HCT116 (cell line): ENCODE measurements at regions not wholly inside any gene's neighbourhood (a gene's known extent, or its start where the extent isn't known, plus 50 kb on each side); places are given as distances from the start of the nearest gene placed in this dataset.

Source experiments
- ATAC-seq: fragments of 200-7000 bp; cut with Tn5 transposase; 2 replicates; pipeline ENCODE4 v1.9.1; 2020; ENCODE audit warnings: mild to moderate bottlenecking, moderate library complexity
- BruUV-seq: library from RNA; stranded (reverse); fragments of 400-500 nt; replicated peaks from 2 replicates; lab custom pipeline; 2021; lab: Mats Ljungman, UMichigan
- CTCF ChIA-PET: fragments of 300-600 bp; sonication (Branson Sonifier 250); formaldehyde crosslinking; loops from one replicate; lab custom pipeline; 2021; ENCODE audit warnings: antibody characterized with exemption; lab: Charles Lee
- POLR2A ChIA-PET: fragments of 300-600, 350-600 bp; sonication (Branson Sonifier 250); formaldehyde crosslinking; loops from one replicate; lab custom pipeline; 2021; ENCODE audit warnings: antibody characterized with exemption; lab: Charles Lee
- RAD21 ChIA-PET, 2 experiments: fragments of 300-600 bp; sonication (Branson Sonifier 250); formaldehyde crosslinking; loops; one replicate each; lab custom pipeline; 2023; ENCODE audit warnings: low total read pairs in 2 of 2; ENCODE audit not compliant: uncharacterized antibody in 2 of 2, unreplicated experiment in 2 of 2, low non-redundant PET in 1 of 2; lab: Charles Lee
- DNase-seq: peaks from one replicate; pipeline ENCODE4 v3.0.0-alpha.2; 2010; ENCODE audit warnings: low read depth, low spot score
- H2AFZ ChIP-seq: fragments of 200-600 bp; shearing (Covaris generic), sonication (generic); 2 replicates; pipeline ENCODE4 v1.6.1; 2017; ENCODE audit warnings: low read depth, mixed run types, mixed read lengths, antibody characterized with exemption, low read length; ENCODE audit not compliant: poor library complexity, severe bottlenecking
- H3K27ac ChIP-seq: 2 replicates; pipeline ENCODE4 v1.5.1; 2012; ENCODE audit warnings: low read depth, low read length
- H3K27me3 ChIP-seq: fragments of 200-600 bp; sonication (generic); 2 replicates; pipeline ENCODE4 v1.6.1; 2016; ENCODE audit warnings: mixed run types, low read length, mixed read lengths; ENCODE audit not compliant: insufficient read depth
- H3K36me3 ChIP-seq, 2 experiments: fragments of 200-500 bp in 1 of 2; fragments of 200-600 bp in 1 of 2; sonication (Bioruptor generic) in 1 of 2; sonication (generic) in 1 of 2; 2 replicates each; pipeline versions ENCODE4 v1.5.1 to v1.6.1; 2014 to 2016; ENCODE audit warnings: low read length in 2 of 2, inconsistent platforms in 1 of 2, mixed read lengths in 1 of 2, mixed run types in 1 of 2; ENCODE audit not compliant: insufficient read depth in 2 of 2, control insufficient read depth in 1 of 2
- H3K4me1 ChIP-seq, 2 experiments: fragments of 200-600 bp in 1 of 2; sonication (generic) in 1 of 2; 2 replicates each; pipeline versions ENCODE4 v1.5.1 to v1.6.1; 2012 to 2017; ENCODE audit warnings: low read length in 2 of 2, inconsistent platforms in 1 of 2, mild to moderate bottlenecking in 1 of 2, mixed read lengths in 1 of 2, mixed run types in 1 of 2, moderate library complexity in 1 of 2; ENCODE audit not compliant: insufficient read depth in 2 of 2, control insufficient read depth in 1 of 2
- H3K4me2 ChIP-seq: fragments of 200-600 bp; sonication (generic); 2 replicates; pipeline ENCODE4 v1.6.1; 2017; ENCODE audit warnings: mixed run types, low read length, mixed read lengths
- H3K4me3 ChIP-seq, 2 experiments: fragments of 200-600 bp in 1 of 2; sonication (generic) in 1 of 2; replicated peaks in 1 of 2; 2 replicates each; pipeline ENCODE4 v1.5.1; 2011 to 2016; ENCODE audit warnings: low read length in 2 of 2, control low read depth in 1 of 2, low read depth in 1 of 2, mild to moderate bottlenecking in 1 of 2, mixed read lengths in 1 of 2, mixed run types in 1 of 2
- H3K79me2 ChIP-seq: fragments of 200-600 bp; sonication (generic); 2 replicates; pipeline ENCODE4 v1.6.1; 2017; ENCODE audit warnings: mild to moderate bottlenecking, mixed run types, low read length, moderate library complexity, mixed read lengths; ENCODE audit not compliant: insufficient read depth
- H3K9ac ChIP-seq: fragments of 200-600 bp; sonication (generic); 2 replicates; pipeline ENCODE4 v1.6.1; 2016; ENCODE audit warnings: low read length, mixed read lengths
- H3K9me2 ChIP-seq: fragments of 200-600 bp; sonication (generic), shearing (Covaris generic); 2 replicates; pipeline ENCODE4 v1.6.1; 2017; ENCODE audit warnings: mixed run types, mild to moderate bottlenecking, moderate library complexity; ENCODE audit not compliant: insufficient read depth
- H3K9me3 ChIP-seq, 2 experiments: fragments of 200-500 bp in 1 of 2; fragments of 200-600 bp in 1 of 2; sonication (Bioruptor generic) in 1 of 2; sonication (generic) in 1 of 2; 2 replicates each; pipeline ENCODE4 v1.6.1; 2014 to 2017; ENCODE audit warnings: low read length in 2 of 2, mixed read lengths in 2 of 2, inconsistent platforms in 1 of 2, low read depth in 1 of 2, mild to moderate bottlenecking in 1 of 2, mixed run types in 1 of 2, moderate library complexity in 1 of 2; ENCODE audit not compliant: control insufficient read depth in 1 of 2, insufficient read depth in 1 of 2
- H4K20me1 ChIP-seq: fragments of 200-600 bp; sonication (generic), shearing (Covaris generic); 2 replicates; pipeline ENCODE4 v1.6.1; 2017; ENCODE audit warnings: mixed run types, mild to moderate bottlenecking, moderate library complexity; ENCODE audit not compliant: insufficient read depth
- ATF3 ChIP-seq: IDR thresholded peaks from 2 replicates; pipeline ENCODE4 v1.6.1; 2012
- CBX3 ChIP-seq: IDR thresholded peaks from 2 replicates; pipeline ENCODE4 v1.6.1; 2012; ENCODE audit warnings: low read depth
- CEBPB ChIP-seq: IDR thresholded peaks from 2 replicates; pipeline ENCODE4 v1.6.1; 2012; ENCODE audit warnings: low read depth
- CTCF ChIP-seq, 3 experiments: fragments of 200-600 bp in 1 of 3; sonication (generic) in 1 of 3; IDR thresholded peaks in 2 of 3; conservative IDR thresholded peaks in 1 of 3; 2 replicates each; pipeline ENCODE4 v1.5.1; 2012 to 2017; ENCODE audit warnings: low read depth in 2 of 3, low read length in 2 of 3, antibody characterized with exemption in 1 of 3, borderline replicate concordance in 1 of 3, control low read depth in 1 of 3, mild to moderate bottlenecking in 1 of 3, mixed read lengths in 1 of 3, mixed run types in 1 of 3, moderate library complexity in 1 of 3; ENCODE audit not compliant: insufficient read depth in 1 of 3
- ELF1 ChIP-seq: IDR thresholded peaks from 2 replicates; pipeline ENCODE4 v1.6.1; 2012; ENCODE audit warnings: low read depth, borderline replicate concordance
- EZH2phosphoT487 ChIP-seq: fragments of 200-600 bp; IDR thresholded peaks from 2 replicates; pipeline ENCODE4 v1.6.1; 2018; ENCODE audit warnings: antibody characterized with exemption, borderline replicate concordance
- FOSL1 ChIP-seq: IDR thresholded peaks from 2 replicates; pipeline ENCODE4 v1.6.1; 2012; ENCODE audit warnings: low read depth
- MAX ChIP-seq: IDR thresholded peaks from 2 replicates; pipeline ENCODE4 v1.6.1; 2012
- POLR2A ChIP-seq: IDR thresholded peaks from 2 replicates; pipeline ENCODE4 v1.7.0; 2011; ENCODE audit warnings: borderline replicate concordance; ENCODE audit not compliant: insufficient read depth, insufficient read length; ENCODE audit errors: extremely low read depth
- RAD21 ChIP-seq: IDR thresholded peaks from 2 replicates; pipeline ENCODE4 v1.6.1; 2012; ENCODE audit warnings: low read depth, mild to moderate bottlenecking
- REST ChIP-seq: IDR thresholded peaks from 2 replicates; pipeline ENCODE4 v1.6.1; 2012; ENCODE audit warnings: low read depth
- SRF ChIP-seq: IDR thresholded peaks from 2 replicates; pipeline ENCODE4 v1.6.1; 2012; ENCODE audit warnings: low read depth
- YY1 ChIP-seq: IDR thresholded peaks from 2 replicates; pipeline ENCODE4 v1.6.1; 2011; ENCODE audit warnings: low read length, low read depth, moderate library complexity, mild to moderate bottlenecking; ENCODE audit not compliant: insufficient replicate concordance; ENCODE audit errors: extremely low read depth
- ZBTB33 ChIP-seq: IDR thresholded peaks from 2 replicates; pipeline ENCODE4 v1.6.1; 2011; ENCODE audit warnings: mild to moderate bottlenecking, low read length, moderate library complexity; ENCODE audit not compliant: insufficient replicate concordance; ENCODE audit errors: extremely low read depth
- ZFX ChIP-seq: fragments of 450-650 bp; IDR thresholded peaks from 2 replicates; pipeline ENCODE4 v1.6.1; 2017
- ZNF274 ChIP-seq: fragments of 200-500 bp; sonication (Bioruptor generic); IDR thresholded peaks from 2 replicates; pipeline ENCODE4 v1.6.1; 2014; ENCODE audit warnings: mild to moderate bottlenecking, low read depth, low read length, inconsistent platforms
- intact Hi-C: fragments of 100-400 bp; cut with micrococcal nuclease; formaldehyde crosslinking; loops from 2 replicates; pipeline ENCODE4 v1.10.0; 2022

- ChIA-PET CTCF (interaction anchor here (1.1 kb wide), 1 partner anchor 12 kb away, joined by 4 read pairs; no protein-coding TSS in a partner anchor), POLR2A (no interaction called here)
- H3K9me2 ChIP-seq = no peaks in the 10 kb centered on the region
- H3K9me3 ChIP-seq = no peaks in the 10 kb centered on the region
- DNase-seq (no peak), ATAC-seq (no peak)
- no peak for TF ChIP-seq CBX3
- TF ChIP-seq POLR2A = no peak
- no peak for TF ChIP-seq FOSL1
- TF ChIP-seq ATF3 = no peak
- TF ChIP-seq ELF1 = no peak
- no peak for TF ChIP-seq SRF
- no peak for TF ChIP-seq RAD21
- no peak for TF ChIP-seq ZFX
- TF ChIP-seq YY1 = no peak
- no peak for TF ChIP-seq ZBTB33
- TF ChIP-seq CEBPB = no peak
- no peak for TF ChIP-seq CTCF (IDR thresholded peaks at IDR 0.05 in 2 of 3, conservative IDR thresholded peaks at IDR 0.05 in 1 of 3; ENCODE audit: borderline replicate concordance in 1 of 3, insufficient read depth in 1 of 3, low read depth in 2 of 3, low read length in 2 of 3)
- TF ChIP-seq EZH2phosphoT487 = no peak
- TF ChIP-seq MAX = no peak
- no peak for TF ChIP-seq ZNF274
- no peak for TF ChIP-seq REST
- TF ChIP-seq, all 23 proteins: peak for 0
- Histone ChIP-seq H3K4me2 (no peak overlapping the region), H3K36me3 (no peaks in the 10 kb centered on the region), H3K27me3 (no peaks in the 10 kb centered on the region), H4K20me1 (no peaks in the 10 kb centered on the region), H3K4me1 (peaks cover 0 to 17% of the 10 kb centered on the region in 2 experiments; a peak in 2 of 4 replicates), H3K9ac (no peak overlapping the region), H2AFZ (no peak overlapping the region), H3K79me2 (no peaks in the 10 kb centered on the region), H3K27ac (no peak overlapping the region), H3K4me3 (no peak overlapping the region)
- intact Hi-C loops = no loop called here
- no TSS peak for BruUV-seq
- RAD21 ChIA-PET = no interaction called here
These were observed 103.2 kb downstream of the INHBB start for GRCh38 chr2:120448961-120449810.
